Nephron progenitor cell (in vitro differentiated cells): ENCODE measurements at regions not wholly inside any gene's neighbourhood (a gene's known extent, or its start where the extent isn't known, plus 50 kb on each side); places are given as distances from the start of the nearest gene placed in this dataset.

Experiments used
- DNase-seq: peaks from one replicate; pipeline ENCODE4 v3.0.0; 2021
- H3K27ac Mint-ChIP-seq: 2 replicates; pipeline ENCODE4 v1.8.0; 2021; ENCODE audit warnings: mild to moderate bottlenecking, moderate library complexity, mixed read lengths
- H3K27me3 Mint-ChIP-seq: 2 replicates; pipeline ENCODE4 v1.8.0; 2021; ENCODE audit warnings: mild to moderate bottlenecking, low read depth, mixed read lengths; ENCODE audit not compliant: poor library complexity
- H3K36me3 Mint-ChIP-seq: 2 replicates; pipeline ENCODE4 v1.8.0; 2021; ENCODE audit warnings: low read depth, mixed read lengths
- H3K4me1 Mint-ChIP-seq: 2 replicates; pipeline ENCODE4 v1.8.0; 2021; ENCODE audit warnings: mixed read lengths
- H3K4me3 Mint-ChIP-seq: 2 replicates; pipeline ENCODE4 v1.8.0; 2021; ENCODE audit warnings: mild to moderate bottlenecking, moderate library complexity, mixed read lengths
- H3K9me3 Mint-ChIP-seq: 2 replicates; pipeline ENCODE4 v1.8.0; 2021; ENCODE audit warnings: mild to moderate bottlenecking, moderate library complexity, mixed read lengths
- TF ChIP-seq, protein P1 (sequence below): fragments of 200-600 bp; sonication (generic); IDR thresholded peaks from 2 replicates; pipeline ENCODE4 v1.5.0; 2021; ENCODE audit warnings: antibody characterized with exemption

DNA sequence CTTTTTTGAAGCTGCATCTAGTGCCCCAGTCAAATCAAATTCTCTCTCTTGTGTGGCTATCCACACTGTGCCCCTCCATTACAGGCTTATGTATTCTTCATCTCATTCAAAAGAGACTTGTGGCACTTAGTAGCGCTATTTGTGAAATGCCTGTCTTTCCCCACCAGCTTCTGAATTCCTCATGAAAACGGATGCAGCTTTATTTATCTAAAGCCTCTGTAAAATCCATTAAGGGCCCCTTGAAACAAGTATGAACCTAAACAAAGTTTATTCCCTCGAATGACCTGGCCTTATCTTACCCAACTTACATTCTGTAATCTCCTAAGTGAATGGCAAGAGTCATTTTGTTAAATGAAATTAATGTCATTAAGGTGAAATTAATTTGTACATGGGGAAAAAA is 417.4 kb upstream of the PIK3C3 start:
- Mint-ChIP-seq H3K27me3 (peaks cover 3% of the 10 kb centered on the region), H3K4me3 (no peak overlapping the region), H3K27ac (no peak overlapping the region), H3K36me3 (peaks cover 25% of the 10 kb centered on the region), H3K9me3 (peaks cover 5% of the 10 kb centered on the region), H3K4me1 (peaks cover 17% of the 10 kb centered on the region)
- DNase-seq = no peak
- TF ChIP-seq, protein P1, sequence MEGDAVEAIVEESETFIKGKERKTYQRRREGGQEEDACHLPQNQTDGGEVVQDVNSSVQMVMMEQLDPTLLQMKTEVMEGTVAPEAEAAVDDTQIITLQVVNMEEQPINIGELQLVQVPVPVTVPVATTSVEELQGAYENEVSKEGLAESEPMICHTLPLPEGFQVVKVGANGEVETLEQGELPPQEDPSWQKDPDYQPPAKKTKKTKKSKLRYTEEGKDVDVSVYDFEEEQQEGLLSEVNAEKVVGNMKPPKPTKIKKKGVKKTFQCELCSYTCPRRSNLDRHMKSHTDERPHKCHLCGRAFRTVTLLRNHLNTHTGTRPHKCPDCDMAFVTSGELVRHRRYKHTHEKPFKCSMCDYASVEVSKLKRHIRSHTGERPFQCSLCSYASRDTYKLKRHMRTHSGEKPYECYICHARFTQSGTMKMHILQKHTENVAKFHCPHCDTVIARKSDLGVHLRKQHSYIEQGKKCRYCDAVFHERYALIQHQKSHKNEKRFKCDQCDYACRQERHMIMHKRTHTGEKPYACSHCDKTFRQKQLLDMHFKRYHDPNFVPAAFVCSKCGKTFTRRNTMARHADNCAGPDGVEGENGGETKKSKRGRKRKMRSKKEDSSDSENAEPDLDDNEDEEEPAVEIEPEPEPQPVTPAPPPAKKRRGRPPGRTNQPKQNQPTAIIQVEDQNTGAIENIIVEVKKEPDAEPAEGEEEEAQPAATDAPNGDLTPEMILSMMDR = no peak

DNA sequence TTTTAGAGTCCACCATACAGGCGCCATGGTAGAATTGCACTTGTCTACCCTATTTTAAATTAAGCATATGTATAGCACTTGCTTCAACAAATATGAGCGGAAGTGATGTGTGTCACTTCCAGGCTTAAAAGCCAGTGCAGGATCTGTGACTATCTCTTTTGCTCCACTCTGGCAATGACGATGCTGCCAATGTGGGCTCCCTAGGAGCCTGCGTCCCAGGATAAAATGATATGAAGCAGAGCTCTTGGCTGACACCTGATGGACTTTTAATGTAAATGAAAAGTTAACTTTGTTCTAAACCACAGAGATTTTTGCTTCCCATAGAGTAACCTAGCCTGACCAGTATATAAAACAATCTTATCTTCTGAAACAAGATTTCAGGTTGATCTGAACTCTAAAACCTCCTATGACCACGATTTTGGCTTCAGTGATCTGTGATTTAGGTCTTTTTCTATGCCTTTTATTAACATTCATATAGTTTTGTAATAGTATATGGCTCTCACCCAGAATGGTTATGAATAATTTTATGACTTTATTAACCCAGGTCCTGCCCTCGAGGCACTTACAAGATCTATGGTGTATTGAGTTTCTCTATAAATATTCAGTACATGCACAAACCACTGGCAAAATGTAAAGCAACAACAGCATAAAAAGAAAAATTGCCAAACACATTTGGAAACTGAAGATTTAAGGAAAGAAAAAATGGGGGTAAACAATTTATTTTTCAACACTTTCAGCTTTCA is 422.5 kb upstream of the PIK3C3 start:
- Mint-ChIP-seq H3K4me1 (peaks cover 4% of the 10 kb centered on the region), H3K4me3 (no peak overlapping the region), H3K9me3 (peaks cover 4% of the 10 kb centered on the region), H3K36me3 (peaks cover 22% of the 10 kb centered on the region), H3K27me3 (no peaks in the 10 kb centered on the region), H3K27ac (no peak overlapping the region)
- TF ChIP-seq, protein P1 = no peak
- DNase-seq = no peak

DNA sequence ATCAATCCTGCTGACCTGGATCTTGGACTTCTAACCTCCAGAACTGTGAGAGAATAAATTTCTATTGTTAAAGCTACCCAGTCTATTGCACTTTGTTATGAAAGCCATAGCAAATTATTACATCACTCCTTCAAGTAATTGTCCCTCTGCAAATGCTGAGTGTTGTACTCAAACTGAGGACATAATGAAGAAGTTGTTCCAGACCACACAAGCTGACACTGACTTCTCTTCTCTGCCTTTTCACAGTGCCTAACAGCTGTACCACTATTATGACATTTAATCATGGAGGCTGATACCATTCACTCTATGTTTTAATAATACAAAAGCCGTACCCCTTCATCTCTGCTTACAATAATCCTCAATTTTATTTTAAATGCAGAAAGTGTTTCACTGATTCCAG is 424.1 kb upstream of the PIK3C3 start:
- Mint-ChIP-seq H3K9me3 (no peaks in the 10 kb centered on the region), H3K27me3 (no peaks in the 10 kb centered on the region), H3K4me1 (no peaks in the 10 kb centered on the region), H3K4me3 (no peak overlapping the region), H3K36me3 (peaks cover 13% of the 10 kb centered on the region), H3K27ac (no peak overlapping the region)
- DNase-seq = no peak
- TF ChIP-seq, protein P1 = no peak

DNA sequence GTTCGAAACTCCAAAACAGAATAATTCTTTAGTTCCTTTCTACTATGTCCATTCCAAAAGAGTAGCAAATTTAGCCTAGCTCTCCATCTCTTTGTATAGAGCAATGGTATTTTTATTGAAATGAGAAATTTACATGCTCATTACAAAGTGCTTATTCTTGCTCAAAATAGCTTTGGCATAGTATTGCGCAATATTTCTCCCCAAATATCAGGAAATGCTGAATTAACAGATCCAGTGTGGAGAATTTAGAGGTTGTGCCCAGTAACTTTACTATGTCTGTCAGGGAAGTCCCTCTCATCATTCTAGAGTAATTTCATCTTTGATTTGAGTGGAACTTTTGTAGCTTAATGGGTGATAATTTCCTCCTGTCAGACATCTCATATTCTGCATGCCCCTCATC is 425.9 kb upstream of the PIK3C3 start:
- no peak for DNase-seq
- Mint-ChIP-seq H3K27ac (no peak overlapping the region), H3K4me1 (no peaks in the 10 kb centered on the region)

DNA sequence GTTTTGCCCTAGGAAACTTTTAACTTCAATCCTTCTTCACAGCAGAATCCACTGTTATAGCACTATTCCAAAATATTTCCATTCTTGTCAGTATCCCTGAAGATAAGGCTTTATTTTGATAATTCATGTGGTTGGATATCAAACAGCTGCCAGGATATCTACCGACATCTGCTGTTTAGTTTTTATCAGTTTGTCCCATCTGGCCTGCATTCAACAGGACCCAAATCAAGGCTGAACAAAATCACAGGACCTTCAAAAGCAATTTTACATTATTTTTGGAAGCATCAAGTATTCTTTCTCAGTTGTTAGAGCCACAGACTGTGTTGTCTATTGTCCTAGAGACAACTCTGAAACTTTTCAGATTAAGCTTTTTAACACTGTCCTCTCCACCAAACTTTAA is 429.0 kb upstream of the PIK3C3 start:
- Mint-ChIP-seq H3K27me3 (no peaks in the 10 kb centered on the region), H3K36me3 (peaks cover 8% of the 10 kb centered on the region), H3K4me3 (no peak overlapping the region), H3K27ac (no peak overlapping the region), H3K9me3 (no peaks in the 10 kb centered on the region), H3K4me1 (no peaks in the 10 kb centered on the region)
- TF ChIP-seq, protein P1 = no peak
- DNase-seq = no peak

More for the DNA sequence above, 425.9 kb upstream of the PIK3C3 start:
- Mint-ChIP-seq H3K36me3 (peaks cover 8% of the 10 kb centered on the region), H3K27me3 (no peaks in the 10 kb centered on the region), H3K9me3 (no peaks in the 10 kb centered on the region), H3K4me3 (no peak overlapping the region)
- TF ChIP-seq, protein P1 = no peak
